Mesothelial cell of epicardium (in vitro differentiated cells): ENCODE measurements at regions not wholly inside any gene's neighbourhood (a gene's known extent, or its start where the extent isn't known, plus 50 kb on each side); places are given as distances from the start of the nearest gene placed in this dataset.
"Not testable (repeated sequence)": the region's sequence is repeated elsewhere in the genome, so short reads cannot be mapped to it uniquely, and the experiment has no call there.

ENCODE experiments used
- DNase-seq, 2 experiments: peaks; one replicate each; pipeline ENCODE4 v3.0.0; 2021; ENCODE audit warnings: low spot score in 2 of 2; ENCODE audit not compliant: unreplicated experiment in 2 of 2
- H3K27ac Mint-ChIP-seq: 2 replicates; pipeline ENCODE4 v1.8.0; 2021; ENCODE audit warnings: mixed read lengths
- H3K27me3 Mint-ChIP-seq: 2 replicates; pipeline ENCODE4 v1.8.0; 2021; ENCODE audit warnings: low read depth, mixed read lengths
- H3K36me3 Mint-ChIP-seq: 2 replicates; pipeline ENCODE4 v1.8.0; 2021; ENCODE audit warnings: mixed read lengths
- H3K4me1 Mint-ChIP-seq: 2 replicates; pipeline ENCODE4 v1.8.0; 2021; ENCODE audit warnings: mixed read lengths
- H3K4me3 Mint-ChIP-seq: 2 replicates; pipeline ENCODE4 v1.8.0; 2021; ENCODE audit warnings: mild to moderate bottlenecking, moderate library complexity, mixed read lengths
- H3K9me3 Mint-ChIP-seq: 2 replicates; pipeline ENCODE4 v1.8.0; 2021; ENCODE audit warnings: mixed read lengths
- TF ChIP-seq, protein P1 (sequence below): fragments of 200-600 bp; sonication (generic); IDR thresholded peaks from one replicate; pipeline ENCODE4 v1.5.0; 2021; ENCODE audit warnings: antibody characterized with exemption; ENCODE audit not compliant: unreplicated experiment

GRCh38 chr13:58488251-58488650 is 856.7 kb downstream of the PCDH17 start:
- Mint-ChIP-seq H3K4me1 (no peaks in the 10 kb centered on the region), H3K27me3 (no peaks in the 10 kb centered on the region), H3K27ac (no peak overlapping the region), H3K36me3 (no peaks in the 10 kb centered on the region), H3K9me3 (peaks cover 2% of the 10 kb centered on the region), H3K4me3 (no peak overlapping the region)
- TF ChIP-seq, protein P1, sequence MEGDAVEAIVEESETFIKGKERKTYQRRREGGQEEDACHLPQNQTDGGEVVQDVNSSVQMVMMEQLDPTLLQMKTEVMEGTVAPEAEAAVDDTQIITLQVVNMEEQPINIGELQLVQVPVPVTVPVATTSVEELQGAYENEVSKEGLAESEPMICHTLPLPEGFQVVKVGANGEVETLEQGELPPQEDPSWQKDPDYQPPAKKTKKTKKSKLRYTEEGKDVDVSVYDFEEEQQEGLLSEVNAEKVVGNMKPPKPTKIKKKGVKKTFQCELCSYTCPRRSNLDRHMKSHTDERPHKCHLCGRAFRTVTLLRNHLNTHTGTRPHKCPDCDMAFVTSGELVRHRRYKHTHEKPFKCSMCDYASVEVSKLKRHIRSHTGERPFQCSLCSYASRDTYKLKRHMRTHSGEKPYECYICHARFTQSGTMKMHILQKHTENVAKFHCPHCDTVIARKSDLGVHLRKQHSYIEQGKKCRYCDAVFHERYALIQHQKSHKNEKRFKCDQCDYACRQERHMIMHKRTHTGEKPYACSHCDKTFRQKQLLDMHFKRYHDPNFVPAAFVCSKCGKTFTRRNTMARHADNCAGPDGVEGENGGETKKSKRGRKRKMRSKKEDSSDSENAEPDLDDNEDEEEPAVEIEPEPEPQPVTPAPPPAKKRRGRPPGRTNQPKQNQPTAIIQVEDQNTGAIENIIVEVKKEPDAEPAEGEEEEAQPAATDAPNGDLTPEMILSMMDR, result no peak
- no peak for DNase-seq

DNA sequence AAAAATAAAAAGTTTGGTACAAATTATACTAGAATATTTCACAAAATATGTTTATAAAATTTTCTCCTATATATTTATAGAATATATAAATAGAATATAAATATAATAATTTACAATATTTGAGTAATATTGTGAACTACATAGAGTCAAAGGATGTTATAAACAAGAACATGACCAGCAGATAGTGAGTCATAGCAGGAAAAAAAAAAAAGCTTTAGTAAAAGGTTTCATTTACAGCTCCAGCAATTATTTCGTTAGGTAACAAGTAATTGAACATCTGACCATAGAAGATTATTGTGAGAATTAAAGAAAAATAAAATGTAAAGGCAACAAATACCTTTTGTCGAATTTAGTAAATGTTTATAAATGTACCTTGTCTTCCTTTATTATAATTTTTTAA is 864.1 kb downstream of the PCDH17 start:
- no peak for DNase-seq
- peaks cover 3% of the 10 kb centered on the region for H3K4me1 Mint-ChIP-seq
- no peak overlapping the region for H3K4me3 Mint-ChIP-seq
- H3K27me3 Mint-ChIP-seq, result no peaks in the 10 kb centered on the region
- TF ChIP-seq, protein P1, result no peak
- H3K9me3 Mint-ChIP-seq, result peaks cover 2% of the 10 kb centered on the region
- no peaks in the 10 kb centered on the region for H3K36me3 Mint-ChIP-seq
- H3K27ac Mint-ChIP-seq, result no peak overlapping the region

GRCh38 chr13:58500938-58501337 is 869.4 kb downstream of the PCDH17 start:
- Mint-ChIP-seq H3K9me3 (peaks cover 7% of the 10 kb centered on the region), H3K27ac (no peak overlapping the region), H3K27me3 (no peaks in the 10 kb centered on the region), H3K36me3 (no peaks in the 10 kb centered on the region), H3K4me3 (no peak overlapping the region), H3K4me1 (peaks cover 8% of the 10 kb centered on the region)
- no peak for DNase-seq
- TF ChIP-seq, protein P1, result no peak

- not testable (repeated sequence) for H3K36me3 Mint-ChIP-seq, H3K27me3 Mint-ChIP-seq, H3K4me1 Mint-ChIP-seq, H3K4me3 Mint-ChIP-seq, H3K27ac Mint-ChIP-seq, DNase-seq
- peaks cover 11% of the 10 kb centered on the region for H3K9me3 Mint-ChIP-seq
Observed at GRCh38 chr13:58504202-58504700, 872.7 kb downstream of the PCDH17 start.

- not testable (repeated sequence) for H3K36me3 Mint-ChIP-seq, DNase-seq, H3K4me3 Mint-ChIP-seq, H3K27ac Mint-ChIP-seq, H3K27me3 Mint-ChIP-seq, H3K4me1 Mint-ChIP-seq
- peaks cover 20% of the 10 kb centered on the region for H3K9me3 Mint-ChIP-seq
Observed at GRCh38 chr13:58505262-58505920, 873.8 kb downstream of the PCDH17 start.

DNA sequence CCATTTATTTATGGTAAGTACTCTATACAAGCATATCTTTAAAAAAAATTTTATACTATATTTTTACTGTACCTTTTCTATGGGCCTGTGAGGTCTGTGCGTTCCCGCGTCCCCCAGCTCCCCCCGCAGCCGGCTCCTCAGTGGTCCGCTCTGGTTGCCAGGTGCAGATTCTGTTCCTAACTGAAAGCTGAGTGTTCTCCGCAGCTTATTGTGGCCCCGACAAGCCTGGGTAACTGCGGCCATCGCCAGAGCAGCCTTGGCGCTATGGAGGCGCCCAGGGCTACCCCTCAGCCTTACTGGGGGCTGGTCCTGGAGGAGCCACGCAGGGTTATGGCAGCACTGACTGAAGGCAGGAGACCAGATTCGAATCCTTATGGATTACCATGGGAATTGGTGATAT is 896.8 kb downstream of the PCDH17 start:
- H3K27me3 Mint-ChIP-seq, result no peaks in the 10 kb centered on the region
- H3K9me3 Mint-ChIP-seq, result peaks cover 20% of the 10 kb centered on the region
- H3K36me3 Mint-ChIP-seq, result no peaks in the 10 kb centered on the region
- no peaks in the 10 kb centered on the region for H3K4me1 Mint-ChIP-seq
- TF ChIP-seq, protein P1, result no peak
- no peak overlapping the region for H3K27ac Mint-ChIP-seq
- H3K4me3 Mint-ChIP-seq, result no peak overlapping the region
- DNase-seq, result no peak
